HFF-Myc (cell line): ENCODE measurements at regions not wholly inside any gene's neighbourhood (a gene's known extent, or its start where the extent isn't known, plus 50 kb on each side); places are given as distances from the start of the nearest gene placed in this dataset.

Experiments
- DNase-seq: peaks from one replicate; pipeline ENCODE4 v3.0.0-alpha.2; 2011; ENCODE audit warnings: low read depth; ENCODE audit errors: extremely low read depth
- H3K4me3 ChIP-seq: replicated peaks from 2 replicates; pipeline ENCODE4 v1.5.1; 2011; ENCODE audit warnings: low read depth, mild to moderate bottlenecking, control low read depth, low read length
- CTCF ChIP-seq: IDR thresholded peaks from 2 replicates; pipeline ENCODE4 v1.5.1; 2012; ENCODE audit warnings: mild to moderate bottlenecking, low read depth, low read length, control low read depth; ENCODE audit errors: missing control alignments

- TF ChIP-seq CTCF: no peak
- H3K4me3 ChIP-seq: no peak overlapping the region
- DNase-seq: no peak
Measured at GRCh38 chr5:175047048-175047447, 322.7 kb downstream of the MSX2 start.

DNA sequence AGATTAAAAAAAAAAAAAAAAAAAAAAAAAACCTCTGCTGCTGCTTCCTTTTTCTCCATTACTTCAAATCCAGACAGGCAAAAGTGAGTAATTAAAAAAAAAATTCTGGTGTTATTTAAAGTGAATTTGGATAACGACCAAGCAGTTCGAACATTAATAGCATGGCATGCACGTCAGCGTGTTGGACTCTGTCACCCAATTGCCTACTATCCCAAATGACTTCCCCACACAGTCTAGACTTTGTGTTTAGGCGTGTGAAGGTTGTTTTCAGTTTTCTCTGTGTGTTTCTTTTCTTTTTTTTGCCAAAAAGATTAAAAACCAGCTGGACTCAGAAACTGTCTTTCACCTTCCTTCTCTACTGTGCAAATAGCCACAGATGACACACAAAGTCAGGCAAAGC lies 321.4 kb downstream of the MSX2 start:
- TF ChIP-seq CTCF: no peak
- no peak for DNase-seq
- H3K4me3 ChIP-seq: no peak overlapping the region

- no peak overlapping the region for H3K4me3 ChIP-seq
- TF ChIP-seq CTCF: no peak
- DNase-seq: no peak
Measured at GRCh38 chr5:175037820-175038219, 313.4 kb downstream of the MSX2 start.

DNA sequence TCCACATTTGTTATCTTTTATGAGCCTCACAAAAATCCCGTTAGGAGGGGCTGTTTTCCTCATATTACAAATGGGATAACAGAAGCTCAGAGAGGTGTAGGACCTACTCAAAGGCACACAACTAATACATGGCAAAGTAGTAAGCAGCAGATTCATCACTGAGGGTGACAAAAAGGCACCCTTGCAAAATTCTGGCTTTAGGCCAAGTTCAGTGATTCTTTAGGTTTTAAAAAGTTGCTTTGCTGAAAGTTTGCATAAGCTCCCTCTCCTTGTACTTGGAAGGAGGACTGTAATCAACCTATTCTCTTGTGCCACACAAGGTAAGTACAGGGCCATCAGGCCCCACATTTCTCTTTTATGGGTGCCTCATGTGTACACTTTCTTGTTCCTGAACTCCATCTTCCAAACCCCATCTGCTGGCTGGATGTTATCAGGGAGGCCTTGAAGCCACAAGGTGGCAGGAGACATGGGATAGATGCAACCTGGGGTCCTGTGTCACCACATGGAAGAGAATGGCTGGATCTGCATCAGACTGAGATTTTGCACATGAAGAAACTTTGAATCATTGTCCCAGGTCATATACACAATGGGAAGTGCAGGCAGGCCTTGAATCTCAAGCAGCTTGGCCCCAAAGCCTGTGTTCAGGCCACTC lies 311.6 kb downstream of the MSX2 start:
- H3K4me3 ChIP-seq: no peak overlapping the region
- no peak for DNase-seq
- TF ChIP-seq CTCF: no peak

GRCh38 chr5:175034924-175035323 lies 310.5 kb downstream of the MSX2 start:
- no peak for DNase-seq
- TF ChIP-seq CTCF: no peak
- H3K4me3 ChIP-seq: no peak overlapping the region

DNA sequence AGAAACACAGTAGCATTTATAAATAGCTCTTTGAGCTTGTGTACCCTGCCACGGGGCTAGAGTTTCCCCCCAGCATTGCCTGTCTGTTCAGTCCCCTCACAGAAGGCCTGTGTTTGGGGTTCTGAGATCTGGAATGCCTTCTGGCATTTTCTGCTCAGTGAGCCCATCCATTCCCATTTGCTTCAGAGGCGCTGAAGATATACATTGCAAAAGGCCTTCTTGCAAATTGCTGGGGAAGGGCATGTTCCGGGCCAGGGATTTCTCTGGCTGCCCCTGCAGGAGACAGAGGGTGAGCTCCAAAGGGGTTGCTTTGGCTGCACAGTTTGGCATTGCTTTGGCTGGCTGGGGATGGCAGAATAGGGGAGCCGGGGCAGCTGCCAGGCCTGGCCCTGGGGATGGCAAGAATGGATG lies 308.4 kb downstream of the MSX2 start:
- DNase-seq: no peak
- H3K4me3 ChIP-seq: no peak overlapping the region
- TF ChIP-seq CTCF: no peak

DNA sequence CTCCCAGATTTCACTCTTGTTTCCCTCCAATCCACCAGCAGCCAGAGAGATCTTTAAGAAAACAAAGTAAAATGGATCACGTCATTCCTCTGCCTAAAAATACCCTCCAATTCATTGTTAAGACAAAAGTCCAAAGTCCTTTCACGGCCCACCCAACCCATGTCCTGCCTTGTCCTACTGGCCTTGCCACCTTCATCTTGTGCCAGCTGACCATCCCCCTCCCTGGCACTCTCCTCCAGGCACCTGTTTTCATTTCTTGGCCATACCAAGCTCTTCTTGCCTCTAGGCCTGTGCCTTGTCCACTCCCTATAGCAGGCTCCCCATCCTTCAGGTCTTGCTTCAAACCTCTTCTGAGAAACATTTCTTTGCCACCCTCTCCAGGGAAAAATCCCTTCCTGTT lies 307.6 kb downstream of the MSX2 start:
- no peak for DNase-seq
- H3K4me3 ChIP-seq: no peak overlapping the region
- TF ChIP-seq CTCF: no peak
